ENCODE measurements at regions not wholly inside any gene's neighbourhood (a gene's known extent, or its start where the extent isn't known, plus 50 kb on each side); places are given as distances from the start of the nearest gene placed in this dataset.

GRCh38 chr1:221797506-221797905 lies 55.6 kb upstream of the DUSP10 start:
- no peak for DNase-seq

DNA sequence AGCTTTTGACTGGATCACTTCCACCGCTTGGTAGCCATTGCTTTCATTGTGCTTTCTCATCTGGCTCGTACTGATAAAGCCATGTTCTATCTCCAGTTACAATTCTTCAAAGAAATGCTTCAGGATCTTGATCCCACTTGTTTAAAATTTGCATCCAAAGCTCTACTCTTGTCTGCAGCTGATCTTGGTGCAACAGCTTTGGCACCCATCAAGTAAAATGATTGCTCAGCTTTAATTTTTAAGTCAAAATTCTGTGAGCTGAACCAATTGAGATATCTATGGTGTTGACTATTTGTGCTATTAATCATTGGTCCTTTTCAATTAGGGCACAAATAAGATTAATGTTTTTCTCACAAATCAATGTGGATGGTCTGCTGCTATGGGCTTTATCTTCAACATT lies 54.8 kb upstream of the DUSP10 start:
- no peak for DNase-seq

DNA sequence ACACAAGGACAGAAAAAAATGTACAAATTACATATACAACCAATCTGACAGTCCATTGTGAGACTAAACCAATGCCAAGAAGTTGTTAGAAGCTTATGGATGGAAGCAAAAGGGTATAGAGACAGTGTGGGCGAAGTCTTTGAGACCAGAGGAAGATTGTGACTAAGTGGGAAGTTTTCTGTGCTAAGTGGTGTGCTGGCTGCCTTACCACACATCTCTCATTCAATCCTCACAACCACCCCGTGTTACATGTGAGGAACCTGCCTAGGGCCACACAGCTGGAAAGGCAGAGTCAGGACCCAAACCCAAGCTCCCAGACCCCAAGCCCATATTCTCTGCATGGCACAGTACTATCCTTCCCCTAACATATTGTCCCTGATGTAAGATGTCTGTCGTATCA lies 53.5 kb upstream of the DUSP10 start:
- no peak for DNase-seq

DNA sequence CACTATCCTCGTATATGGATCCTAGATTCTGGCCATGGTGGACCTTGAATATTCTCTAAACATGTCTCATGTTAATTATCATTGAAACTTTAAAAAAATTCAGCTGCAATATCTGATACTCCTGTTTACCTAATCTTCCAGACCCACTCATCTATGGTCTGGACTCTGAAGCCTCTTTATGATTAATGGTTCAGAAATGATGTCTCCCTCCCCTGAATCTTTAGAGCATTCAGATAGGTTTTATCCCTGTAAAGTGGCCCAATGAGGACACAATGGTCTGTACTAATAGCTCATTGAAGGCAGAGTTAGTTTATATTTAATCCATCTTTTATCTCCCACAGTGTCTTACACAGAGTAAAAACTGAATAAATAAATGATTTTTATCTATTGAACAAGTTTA lies 53.0 kb upstream of the DUSP10 start:
- DNase-seq = no peak

- peak; percentile 12 for DNase-seq
Measured at GRCh38 chr1:221794079-221794670, 52.3 kb upstream of the DUSP10 start.

DNA sequence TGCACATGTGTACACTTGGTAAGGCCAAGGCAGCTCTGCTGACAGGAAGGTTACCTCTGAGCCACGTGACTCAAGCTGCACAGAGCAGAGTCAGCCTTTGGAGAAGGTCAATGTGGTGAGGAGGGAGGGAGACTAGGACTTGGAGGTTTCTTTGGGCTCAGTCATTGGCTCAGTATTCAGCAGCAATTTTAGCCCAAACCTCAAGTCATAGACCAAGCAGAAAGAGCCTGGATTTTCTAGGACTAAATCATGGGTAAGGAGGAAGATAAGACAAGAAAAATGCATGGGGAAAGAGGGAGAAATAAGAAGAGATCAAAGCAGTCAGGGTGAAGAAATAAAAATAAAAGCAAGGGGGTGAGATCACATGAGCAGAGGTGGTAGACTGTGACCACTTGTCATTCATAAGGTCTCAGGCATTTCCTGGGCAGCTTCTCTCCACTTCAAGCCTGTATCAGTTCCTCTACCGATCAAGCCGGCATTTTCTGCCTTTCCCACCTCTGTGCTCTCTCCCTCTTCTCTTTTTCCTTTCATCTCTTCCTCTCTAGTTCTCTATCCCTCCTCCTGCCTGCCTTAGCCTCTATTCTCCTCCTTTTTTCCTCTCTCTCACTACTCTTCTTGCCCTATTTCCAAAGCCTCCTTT lies 51.7 kb upstream of the DUSP10 start:
- DNase-seq = no peak

GRCh38 chr1:221791846-221792245 lies 50.0 kb upstream of the DUSP10 start:
- no peak for DNase-seq

All from activated naive CD4-positive, alpha-beta T cell treated with anti-CD3 and anti-CD28 coated beads, Interleukin-2, amount 50 U/mL, for 16 hours (primary cell).